ENCODE measurements at regions not wholly inside any gene's neighbourhood (a gene's known extent, or its start where the extent isn't known, plus 50 kb on each side); places are given as distances from the start of the nearest gene placed in this dataset.

- Histone ChIP-seq H3K9me3 (replicated peaks) (no peaks in the 10 kb centered on the region), H3K27ac (no peak overlapping the region), H3K36me3 (no peaks in the 10 kb centered on the region), H3K27me3 (replicated peaks) (no peaks in the 10 kb centered on the region), H3K4me3 (no peak overlapping the region), H3K4me1 (replicated peaks) (no peaks in the 10 kb centered on the region)
- no peak for DNase-seq (ENCODE audit: low read depth in 1 of 2, low spot score in 2 of 2)
Observed at GRCh38 chr3:18008706-18009368, 266.4 kb upstream of the TBC1D5 start.

DNA sequence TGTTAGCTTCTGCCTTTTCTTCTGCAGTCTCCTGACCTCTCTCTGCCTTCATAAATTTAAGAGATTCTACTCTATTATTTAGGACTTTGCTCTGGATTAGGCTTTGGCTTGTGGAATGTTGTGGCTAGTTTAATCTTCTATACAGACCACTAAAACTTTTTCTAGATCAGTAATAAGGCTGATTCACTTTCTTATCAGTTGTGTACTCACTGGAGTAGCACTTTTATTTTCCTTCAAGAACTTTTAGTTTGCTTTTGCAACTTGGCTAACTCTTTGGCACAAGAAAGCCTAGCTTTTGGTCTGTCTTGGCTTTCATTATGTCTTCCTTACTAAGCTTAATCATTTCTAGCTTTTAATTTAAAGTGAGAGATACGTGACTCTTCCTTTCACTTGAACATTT is 265.5 kb upstream of the TBC1D5 start:
- H3K27ac ChIP-seq = no peak overlapping the region
- H3K9me3 ChIP-seq (replicated peaks) = no peaks in the 10 kb centered on the region
- no peaks in the 10 kb centered on the region for H3K36me3 ChIP-seq
- no peaks in the 10 kb centered on the region for H3K27me3 ChIP-seq (replicated peaks)
- H3K4me1 ChIP-seq (replicated peaks) = no peaks in the 10 kb centered on the region
- no peak overlapping the region for H3K4me3 ChIP-seq
- DNase-seq (ENCODE audit: low read depth in 1 of 2, low spot score in 2 of 2) = no peak

DNA sequence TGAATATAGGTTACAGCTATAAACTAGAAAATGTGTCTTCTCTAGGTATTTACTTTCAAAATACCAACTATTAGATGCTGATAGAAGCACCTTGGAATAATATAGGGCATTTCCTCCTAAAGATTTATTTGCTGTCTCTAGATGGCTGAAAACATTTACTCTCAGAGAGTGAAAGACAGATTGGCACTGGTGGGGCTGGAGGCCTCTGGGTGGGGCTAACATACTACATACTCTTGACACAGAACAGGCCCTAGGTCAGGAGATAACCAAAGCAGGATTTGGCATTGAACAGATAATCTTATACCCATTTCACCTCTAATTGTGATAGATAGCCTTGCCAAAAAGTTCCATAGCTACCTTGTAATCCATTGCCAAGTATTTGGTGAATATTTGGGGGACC is 253.3 kb upstream of the TBC1D5 start:
- H3K36me3 ChIP-seq = no peaks in the 10 kb centered on the region
- H3K27me3 ChIP-seq (replicated peaks) = no peaks in the 10 kb centered on the region
- H3K4me3 ChIP-seq = no peak overlapping the region
- no peaks in the 10 kb centered on the region for H3K4me1 ChIP-seq (replicated peaks)
- no peak overlapping the region for H3K27ac ChIP-seq
- no peaks in the 10 kb centered on the region for H3K9me3 ChIP-seq (replicated peaks)
- DNase-seq (ENCODE audit: low read depth in 1 of 2, low spot score in 2 of 2) = no peak

GRCh38 chr3:17994167-17994566 is 251.7 kb upstream of the TBC1D5 start:
- Histone ChIP-seq H3K9me3 (replicated peaks) (no peaks in the 10 kb centered on the region), H3K36me3 (no peaks in the 10 kb centered on the region), H3K27ac (no peak overlapping the region), H3K4me3 (no peak overlapping the region), H3K27me3 (replicated peaks) (no peaks in the 10 kb centered on the region), H3K4me1 (replicated peaks) (no peaks in the 10 kb centered on the region)
- DNase-seq (ENCODE audit: low read depth in 1 of 2, low spot score in 2 of 2) = no peak

- no peak overlapping the region for H3K27ac ChIP-seq
- H3K9me3 ChIP-seq (replicated peaks) = no peaks in the 10 kb centered on the region
- no peaks in the 10 kb centered on the region for H3K4me1 ChIP-seq (replicated peaks)
- H3K36me3 ChIP-seq = no peaks in the 10 kb centered on the region
- no peaks in the 10 kb centered on the region for H3K27me3 ChIP-seq (replicated peaks)
- DNase-seq (ENCODE audit: low read depth in 1 of 2, low spot score in 2 of 2) = no peak
- H3K4me3 ChIP-seq = no peak overlapping the region
Observed at GRCh38 chr3:17990390-17990789, 248.0 kb upstream of the TBC1D5 start.

DNA sequence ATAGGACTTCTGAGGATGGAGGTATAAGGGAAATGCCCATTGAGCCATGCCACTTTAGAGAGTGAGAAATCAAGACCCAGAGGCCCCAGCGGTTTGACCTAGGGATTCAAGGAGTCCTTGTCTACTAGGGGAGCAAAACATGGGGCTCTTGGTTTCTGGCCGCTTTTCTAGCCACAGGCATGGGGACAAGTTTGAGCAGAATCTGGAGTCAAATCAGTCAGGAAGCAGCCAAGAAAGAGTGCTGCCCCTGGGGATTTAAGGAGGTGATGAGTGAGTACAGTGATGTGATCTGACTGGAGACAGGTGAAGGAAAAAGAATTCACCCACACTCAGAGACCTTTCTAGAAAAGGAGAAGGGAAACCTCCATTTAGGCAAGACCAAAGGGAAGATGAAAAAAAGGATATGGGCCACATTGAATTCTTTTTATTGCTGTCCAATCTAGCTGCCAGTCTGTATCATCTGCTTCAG is 244.0 kb upstream of the TBC1D5 start:
- Histone ChIP-seq H3K4me1 (replicated peaks) (no peaks in the 10 kb centered on the region), H3K4me3 (no peak overlapping the region), H3K9me3 (replicated peaks) (no peaks in the 10 kb centered on the region), H3K27ac (no peak overlapping the region), H3K27me3 (replicated peaks) (no peaks in the 10 kb centered on the region), H3K36me3 (no peaks in the 10 kb centered on the region)
- no peak for DNase-seq (ENCODE audit: low read depth in 1 of 2, low spot score in 2 of 2)

DNA sequence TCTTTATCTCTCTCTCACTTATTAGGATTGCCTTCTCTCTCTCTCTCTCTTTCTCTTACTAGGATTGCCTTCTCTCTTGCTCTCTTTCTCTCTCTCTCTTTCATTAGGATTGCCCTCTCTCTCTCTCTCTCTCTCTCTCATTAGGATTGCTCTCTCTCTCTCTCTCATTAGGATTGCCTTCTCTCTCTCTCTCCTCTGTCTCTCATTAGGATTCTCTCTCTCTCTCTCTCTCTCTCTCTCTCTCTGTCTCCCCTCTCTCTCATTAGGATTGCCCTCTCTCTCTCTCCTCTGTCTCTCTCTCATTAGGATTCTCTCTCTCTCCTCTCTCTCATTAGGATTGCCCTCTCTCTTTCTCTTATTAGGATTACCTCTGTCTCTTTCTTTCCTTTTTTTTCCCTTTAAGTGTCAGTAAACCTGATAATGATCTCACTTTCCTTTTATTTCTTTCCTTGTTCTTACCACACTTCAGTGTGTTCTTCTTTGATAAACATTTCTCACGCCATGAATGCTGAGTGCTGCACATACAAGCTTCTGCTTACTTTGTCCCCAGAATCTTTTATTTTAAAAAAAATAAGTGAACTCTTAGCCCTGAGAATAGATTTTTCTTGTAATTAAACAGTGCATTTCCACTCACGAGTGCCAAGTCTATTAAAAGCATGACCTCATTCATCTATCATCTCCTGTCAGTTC is 243.4 kb upstream of the TBC1D5 start:
- Histone ChIP-seq H3K27me3 (replicated peaks) (no peaks in the 10 kb centered on the region), H3K36me3 (no peaks in the 10 kb centered on the region), H3K9me3 (replicated peaks) (no peaks in the 10 kb centered on the region), H3K4me3 (no peak overlapping the region), H3K27ac (no peak overlapping the region), H3K4me1 (replicated peaks) (no peaks in the 10 kb centered on the region)
- no peak for DNase-seq (ENCODE audit: low read depth in 1 of 2, low spot score in 2 of 2)

GRCh38 chr3:17983106-17983505 is 240.7 kb upstream of the TBC1D5 start:
- Histone ChIP-seq H3K4me3 (no peak overlapping the region), H3K4me1 (replicated peaks) (no peaks in the 10 kb centered on the region), H3K27ac (no peak overlapping the region), H3K27me3 (replicated peaks) (no peaks in the 10 kb centered on the region), H3K36me3 (no peaks in the 10 kb centered on the region), H3K9me3 (replicated peaks) (no peaks in the 10 kb centered on the region)
- no peak for DNase-seq (ENCODE audit: low read depth in 1 of 2, low spot score in 2 of 2)

DNA sequence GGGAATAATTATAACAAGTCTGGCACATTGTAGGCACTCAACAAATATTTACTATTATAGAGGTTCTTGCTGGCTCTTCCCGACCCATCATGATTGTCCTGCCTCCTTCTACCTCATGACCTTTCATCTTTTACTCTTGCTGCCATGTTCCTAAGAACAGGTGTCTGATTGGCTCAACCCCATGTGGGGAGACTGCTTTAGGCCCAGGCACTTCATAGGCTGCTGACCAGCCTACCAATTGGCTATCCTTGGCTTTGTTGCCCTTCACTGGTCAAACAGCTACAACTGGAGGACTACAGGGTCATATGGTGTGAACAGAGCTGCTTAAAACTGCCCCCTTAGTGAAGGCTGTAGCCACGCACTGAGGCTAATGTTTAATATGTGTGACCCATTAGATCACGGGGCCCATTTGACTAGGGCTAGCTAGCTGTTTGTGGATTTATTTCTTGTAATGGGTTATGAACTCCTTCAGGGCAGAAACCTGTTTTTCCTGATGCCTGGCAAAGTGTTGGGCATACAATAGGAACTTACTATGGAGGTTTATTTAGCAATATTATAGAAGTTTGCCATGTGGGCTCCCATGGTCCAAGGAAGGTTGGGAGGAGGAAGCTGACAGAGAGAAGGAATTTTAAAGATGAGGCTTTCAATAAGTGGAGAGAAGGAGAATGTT is 239.9 kb upstream of the TBC1D5 start:
- H3K4me3 ChIP-seq = no peak overlapping the region
- no peak for DNase-seq (ENCODE audit: low read depth in 1 of 2, low spot score in 2 of 2)
- no peaks in the 10 kb centered on the region for H3K36me3 ChIP-seq
- no peak overlapping the region for H3K27ac ChIP-seq
- H3K27me3 ChIP-seq (replicated peaks) = no peaks in the 10 kb centered on the region
- H3K9me3 ChIP-seq (replicated peaks) = no peaks in the 10 kb centered on the region
- no peaks in the 10 kb centered on the region for H3K4me1 ChIP-seq (replicated peaks)

- H3K27ac ChIP-seq = no peak overlapping the region
- no peaks in the 10 kb centered on the region for H3K9me3 ChIP-seq (replicated peaks)
- H3K27me3 ChIP-seq (replicated peaks) = no peaks in the 10 kb centered on the region
- H3K4me3 ChIP-seq = no peak overlapping the region
- H3K36me3 ChIP-seq = no peaks in the 10 kb centered on the region
- DNase-seq (ENCODE audit: low read depth in 1 of 2, low spot score in 2 of 2) = no peak
- H3K4me1 ChIP-seq (replicated peaks) = no peaks in the 10 kb centered on the region
Observed at GRCh38 chr3:17980863-17981262, 238.4 kb upstream of the TBC1D5 start.

DNA sequence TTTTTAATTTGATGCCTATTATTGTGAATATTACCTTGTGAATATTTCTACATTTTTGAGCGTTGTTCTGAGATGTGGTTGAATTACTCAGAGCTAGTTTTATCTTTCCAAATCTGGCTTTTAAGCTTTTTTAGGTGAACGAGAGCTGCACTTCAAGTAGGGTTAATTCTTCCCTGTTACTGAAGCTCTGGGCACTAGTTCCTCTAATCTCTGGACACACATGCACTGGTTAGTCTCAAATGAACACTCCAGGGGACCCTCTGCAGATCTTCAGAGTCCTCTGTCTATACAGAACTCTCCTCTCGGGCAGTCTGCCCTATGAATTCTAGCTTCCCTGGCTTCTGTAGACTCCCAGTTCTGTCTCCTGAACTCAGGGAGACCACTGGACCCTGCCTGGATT is 237.5 kb upstream of the TBC1D5 start:
- H3K27ac ChIP-seq = no peak overlapping the region
- H3K4me3 ChIP-seq = no peak overlapping the region
- no peaks in the 10 kb centered on the region for H3K4me1 ChIP-seq (replicated peaks)
- DNase-seq (ENCODE audit: low read depth in 1 of 2, low spot score in 2 of 2) = no peak
- no peaks in the 10 kb centered on the region for H3K27me3 ChIP-seq (replicated peaks)
- no peaks in the 10 kb centered on the region for H3K9me3 ChIP-seq (replicated peaks)
- H3K36me3 ChIP-seq = no peaks in the 10 kb centered on the region

GRCh38 chr3:17979252-17979651 is 236.8 kb upstream of the TBC1D5 start:
- Histone ChIP-seq H3K4me1 (replicated peaks) (no peaks in the 10 kb centered on the region), H3K4me3 (no peak overlapping the region), H3K36me3 (no peaks in the 10 kb centered on the region), H3K27me3 (replicated peaks) (no peaks in the 10 kb centered on the region), H3K9me3 (replicated peaks) (no peaks in the 10 kb centered on the region), H3K27ac (no peak overlapping the region)
- no peak for DNase-seq (ENCODE audit: low read depth in 1 of 2, low spot score in 2 of 2)

- Histone ChIP-seq H3K9me3 (replicated peaks) (no peaks in the 10 kb centered on the region), H3K27me3 (replicated peaks) (no peaks in the 10 kb centered on the region), H3K4me1 (replicated peaks) (peaks cover 22% of the 10 kb centered on the region), H3K4me3 (no peak overlapping the region), H3K27ac (no peak overlapping the region), H3K36me3 (no peaks in the 10 kb centered on the region)
- no peak for DNase-seq (ENCODE audit: low read depth in 1 of 2, low spot score in 2 of 2)
Observed at GRCh38 chr3:17974206-17974841, 231.9 kb upstream of the TBC1D5 start.
